Endothelial cell of umbilical vein (primary cell): ENCODE measurements at regions not wholly inside any gene's neighbourhood (a gene's known extent, or its start where the extent isn't known, plus 50 kb on each side); places are given as distances from the start of the nearest gene placed in this dataset.

Experiments used
- BruUV-seq: library from RNA; stranded (reverse); fragments of 400-500 nt; replicated peaks from 2 replicates; lab custom pipeline; 2021; lab: Mats Ljungman, UMichigan
- CTCF ChIA-PET: fragments of 300-600, 350-600 bp; sonication (Branson Sonifier 250); formaldehyde crosslinking; loops from one replicate; lab custom pipeline; 2021; ENCODE audit warnings: antibody characterized with exemption, inconsistent platforms; lab: Charles Lee
- POLR2A ChIA-PET: fragments of 300-600, 350-600 bp; sonication (Branson Sonifier 250); formaldehyde crosslinking; loops from one replicate; lab custom pipeline; 2021; ENCODE audit warnings: antibody characterized with exemption, inconsistent platforms; lab: Charles Lee
- DNase-seq: peaks from one replicate; pipeline ENCODE4 v3.0.0-alpha.2; 2011; ENCODE audit warnings: low read depth, low spot score
- FAIRE-seq: peaks from 2 replicates; lab custom pipeline; 2011; peaks lifted over from hg19 to GRCh38; lab: Jason Lieb, UNC
- H2AFZ ChIP-seq: 2 replicates; pipeline ENCODE4 v1.6.0; 2012; ENCODE audit warnings: low read depth, low read length, control low read depth, inconsistent platforms
- H3K27ac ChIP-seq: 2 replicates; pipeline ENCODE4 v1.5.1; 2011; ENCODE audit warnings: low read depth, mild to moderate bottlenecking, control low read depth, low read length, moderate library complexity; ENCODE audit not compliant: insufficient read depth
- H3K27me3 ChIP-seq, 2 experiments: 2 replicates each; pipeline versions ENCODE4 v1.6.0 to v1.6.1; 2011; ENCODE audit warnings: low read length in 2 of 2, mixed read lengths in 1 of 2; ENCODE audit not compliant: control insufficient read depth in 2 of 2, insufficient read depth in 2 of 2
- H3K36me3 ChIP-seq, 2 experiments: 2 replicates in 1 of 2; 3 replicates in 1 of 2; pipeline ENCODE4 v1.5.1; 2011; ENCODE audit warnings: low read length in 2 of 2, mild to moderate bottlenecking in 1 of 2, moderate library complexity in 1 of 2; ENCODE audit not compliant: control insufficient read depth in 2 of 2, insufficient read depth in 2 of 2; ENCODE audit errors: extremely low read depth in 1 of 2
- H3K4me1 ChIP-seq: 3 replicates; pipeline ENCODE4 v1.5.1; 2011; ENCODE audit warnings: mild to moderate bottlenecking, low read length; ENCODE audit not compliant: control insufficient read depth, insufficient read depth; ENCODE audit errors: extremely low read depth
- H3K4me2 ChIP-seq: 2 replicates; pipeline ENCODE4 v1.6.1; 2011; ENCODE audit warnings: low read length, control low read depth, mixed read lengths; ENCODE audit not compliant: insufficient read depth
- H3K4me3 ChIP-seq, 3 experiments: fragments of 200-600 bp in 1 of 3; sonication (generic), shearing (Covaris generic) in 1 of 3; replicated peaks in 1 of 3; 2 replicates each; pipeline ENCODE4 v1.5.1; 2011 to 2016; ENCODE audit warnings: control low read depth in 3 of 3, low read length in 3 of 3, mild to moderate bottlenecking in 2 of 3, inconsistent platforms in 1 of 3, low read depth in 1 of 3, moderate library complexity in 1 of 3; ENCODE audit not compliant: insufficient read depth in 1 of 3
- H3K79me2 ChIP-seq: 2 replicates; pipeline ENCODE4 v1.6.0; 2012; ENCODE audit warnings: low read length, inconsistent platforms; ENCODE audit not compliant: control insufficient read depth, insufficient read depth
- H3K9ac ChIP-seq: replicated peaks from 2 replicates; pipeline ENCODE3; 2011; ENCODE audit warnings: low read length, control low read depth; ENCODE audit not compliant: insufficient read depth; ENCODE audit errors: extremely low read depth
- H3K9me1 ChIP-seq: replicated peaks from 3 replicates; pipeline ENCODE4 v1.6.0; 2011; ENCODE audit warnings: mild to moderate bottlenecking, low read length; ENCODE audit not compliant: control insufficient read depth, insufficient read depth; ENCODE audit errors: extremely low read depth
- H3K9me3 ChIP-seq: replicated peaks from 2 replicates; pipeline ENCODE4 v1.5.1; 2012; ENCODE audit warnings: low read length, inconsistent platforms; ENCODE audit not compliant: control insufficient read depth, insufficient read depth
- H4K20me1 ChIP-seq: replicated peaks from 2 replicates; pipeline ENCODE3; 2011; ENCODE audit warnings: mild to moderate bottlenecking, low read length; ENCODE audit not compliant: control insufficient read depth, insufficient read depth; ENCODE audit errors: extremely low read depth
- CTCF ChIP-seq, 2 donors: IDR thresholded peaks; 1 replicate in 1 of 2; 2 replicates in 1 of 2; pipeline ENCODE4 v1.5.1; 2011; ENCODE audit warnings: low read length in 2 of 2, mild to moderate bottlenecking in 2 of 2, moderate library complexity in 2 of 2, control low read depth in 1 of 2, inconsistent platforms in 1 of 2, low read depth in 1 of 2; ENCODE audit not compliant: insufficient read depth in 1 of 2; ENCODE audit errors: extremely low read depth in 1 of 2
- EZH2 ChIP-seq: IDR thresholded peaks from 2 replicates; pipeline ENCODE4 v1.6.1; 2012; ENCODE audit warnings: borderline replicate concordance, low read depth, mild to moderate bottlenecking, moderate library complexity, low read length, inconsistent platforms; ENCODE audit not compliant: severe bottlenecking
- GATA2 ChIP-seq: IDR thresholded peaks from 2 replicates; pipeline ENCODE4 v1.7.0; 2011; ENCODE audit warnings: low read depth, mild to moderate bottlenecking, moderate library complexity, mixed read lengths, low read length; ENCODE audit not compliant: insufficient read length, insufficient read depth
- JUN ChIP-seq: IDR thresholded peaks from 2 replicates; pipeline ENCODE4 v1.6.1; 2011; ENCODE audit warnings: borderline replicate concordance, low read depth; ENCODE audit not compliant: insufficient read length, insufficient read depth
- MAX ChIP-seq: IDR thresholded peaks from 2 replicates; pipeline ENCODE4 v1.6.1; 2011; ENCODE audit not compliant: insufficient read depth, insufficient read length
- MYC ChIP-seq: IDR thresholded peaks from one replicate; pipeline ENCODE4 v1.6.1; 2011; ENCODE audit warnings: mild to moderate bottlenecking, low read depth, low read length
- POLR2A ChIP-seq: IDR thresholded peaks from 2 replicates; pipeline ENCODE4 v1.6.1; 2012; ENCODE audit warnings: low read depth, mild to moderate bottlenecking, control low read depth, low read length
- POLR2AphosphoS5 ChIP-seq: IDR thresholded peaks from 2 replicates; pipeline ENCODE4 v1.6.1; 2012; ENCODE audit warnings: low read depth, mild to moderate bottlenecking, control low read depth, low read length, moderate library complexity; ENCODE audit not compliant: insufficient read depth
- dilution Hi-C: fragments of 300-500 bp; cut with MboI; formaldehyde crosslinking; loops from one replicate; pipeline ENCODE4 v1.15.0; 2019; ENCODE audit warnings: low sequenced_read_pairs; ENCODE audit not compliant: extremely low pct_ligation_motif_present
- intact Hi-C: fragments of 100-400 bp; cut with micrococcal nuclease; formaldehyde crosslinking; loops from one replicate; pipeline ENCODE4 v1.10.0; 2022

GRCh38 chr20:48571949-48572847 is 255.6 kb downstream of the PREX1 start:
- no peak overlapping the region for H3K4me3 ChIP-seq
- no peak overlapping the region for H3K9ac ChIP-seq
- CTCF ChIA-PET: no interaction called here
- DNase-seq (no peak), FAIRE-seq (no peak)
- no peak overlapping the region for H2AFZ ChIP-seq
- no peaks in the 10 kb centered on the region for H3K4me1 ChIP-seq
- no peaks in the 10 kb centered on the region for H3K79me2 ChIP-seq
- no peaks in the 10 kb centered on the region for H3K9me3 ChIP-seq
- intact Hi-C loops (no loop called here), dilution Hi-C loops (no loop called here)
- no peak for TF ChIP-seq GATA2
- TF ChIP-seq POLR2A: no peak
- no peak for TF ChIP-seq CTCF (IDR thresholded peaks at IDR 0.05; ENCODE audit: extremely low read depth in 1 of 2, insufficient read depth in 1 of 2, low read depth in 1 of 2, low read length in 2 of 2)
- no peak for TF ChIP-seq MYC
- TF ChIP-seq JUN: no peak
- TF ChIP-seq MAX: no peak
- TF ChIP-seq EZH2: no peak
- TF ChIP-seq POLR2AphosphoS5: no peak
- no peaks in the 10 kb centered on the region for H4K20me1 ChIP-seq
- BruUV-seq: no TSS peak
- H3K27me3 ChIP-seq: no peaks in the 10 kb centered on the region
- no peak overlapping the region for H3K27ac ChIP-seq
- no peaks in the 10 kb centered on the region for H3K36me3 ChIP-seq
- H3K4me2 ChIP-seq: no peak overlapping the region
- POLR2A ChIA-PET: no interaction called here
- no peaks in the 10 kb centered on the region for H3K9me1 ChIP-seq
